Breast epithelium (tissue), 3 donors: ENCODE measurements at regions not wholly inside any gene's neighbourhood (a gene's known extent, or its start where the extent isn't known, plus 50 kb on each side); places are given as distances from the start of the nearest gene placed in this dataset.

Experiments
- CTCF ChIP-seq, 3 donors: fragments of 450-650 bp; IDR thresholded peaks; one replicate each; pipeline ENCODE4 v1.5.1; 2016 to 2017; ENCODE audit warnings: antibody characterized with exemption in 3 of 3, mild to moderate bottlenecking in 3 of 3, moderate library complexity in 3 of 3
- POLR2AphosphoS5 ChIP-seq, 3 donors: sonication (generic); formaldehyde crosslinking; IDR thresholded peaks; one replicate each; pipeline ENCODE4 v1.6.1; 2017; ENCODE audit warnings: antibody characterized with exemption in 3 of 3

- TF ChIP-seq CTCF (IDR thresholded peaks at IDR 0.05) (no peak), POLR2AphosphoS5 (IDR thresholded peaks at IDR 0.05) (no peak)
Measured at GRCh38 chr7:22601408-22601807, 101.4 kb upstream of the STEAP1B start.
